GM13976 (cell line): ENCODE measurements at regions not wholly inside any gene's neighbourhood (a gene's known extent, or its start where the extent isn't known, plus 50 kb on each side); places are given as distances from the start of the nearest gene placed in this dataset.

Experiments
- DNase-seq: peaks from one replicate; pipeline ENCODE4 v3.0.0; 2012; ENCODE audit warnings: low spot score
- CTCF ChIP-seq: IDR thresholded peaks from 2 replicates; pipeline ENCODE4 v1.5.1; 2012; ENCODE audit warnings: borderline replicate concordance, mild to moderate bottlenecking; ENCODE audit not compliant: insufficient read depth; ENCODE audit errors: extremely low read depth, missing control alignments, control extremely low read depth
- in situ Hi-C: fragments of 300-500 bp; cut with MboI; formaldehyde crosslinking; loops from one replicate; pipeline ENCODE4 v1.12.0; 2022; ENCODE audit warnings: low sequenced_read_pairs, mixed read lengths, inconsistent platforms; ENCODE audit not compliant: unreplicated experiment

- no peak for DNase-seq
- in situ Hi-C loops: no loop called here
- no peak for TF ChIP-seq CTCF
Observed at GRCh38 chr4:133638751-133639150, 489.7 kb downstream of the PCDH10 start.

- DNase-seq: no peak
- no peak for TF ChIP-seq CTCF
- in situ Hi-C loops: no loop called here
Observed at GRCh38 chr4:133637161-133637560, 488.1 kb downstream of the PCDH10 start.

GRCh38 chr4:133624744-133625143 is 475.6 kb downstream of the PCDH10 start:
- in situ Hi-C loops: no loop called here
- no peak for DNase-seq
- TF ChIP-seq CTCF: no peak

GRCh38 chr4:133623847-133624246 is 474.8 kb downstream of the PCDH10 start:
- no peak for TF ChIP-seq CTCF
- in situ Hi-C loops: no loop called here
- DNase-seq: no peak

GRCh38 chr4:133621628-133622027 is 472.5 kb downstream of the PCDH10 start:
- no peak for TF ChIP-seq CTCF
- in situ Hi-C loops: no loop called here
- DNase-seq: no peak

- TF ChIP-seq CTCF: no peak
- no peak for DNase-seq
- in situ Hi-C loops: no loop called here
Observed at GRCh38 chr4:133620555-133620954, 471.5 kb downstream of the PCDH10 start.

- DNase-seq: no peak
- TF ChIP-seq CTCF: no peak
- in situ Hi-C loops: no loop called here
Observed at GRCh38 chr4:133618963-133619362, 469.9 kb downstream of the PCDH10 start.
